Mesenchymal stem cell (in vitro differentiated cells and primary cell): ENCODE measurements at regions not wholly inside any gene's neighbourhood (a gene's known extent, or its start where the extent isn't known, plus 50 kb on each side); places are given as distances from the start of the nearest gene placed in this dataset.

ENCODE experiments used
- DNase-seq: peaks from one replicate; pipeline ENCODE4 v3.0.0-alpha.2; 2013
- H2AFZ ChIP-seq: one replicate; pipeline ENCODE4 v1.6.1; 2013; ENCODE audit warnings: low read depth, mild to moderate bottlenecking, control low read depth, inconsistent platforms, low read length, moderate library complexity
- H2AK5ac ChIP-seq: 2 replicates; pipeline ENCODE4 v1.6.1; 2013; ENCODE audit warnings: low read length, moderate library complexity, mild to moderate bottlenecking, inconsistent platforms; ENCODE audit not compliant: severe bottlenecking
- H2BK120ac ChIP-seq: one replicate; pipeline ENCODE4 v1.6.1; 2013; ENCODE audit warnings: low read depth, mild to moderate bottlenecking, inconsistent platforms, low read length, moderate library complexity
- H2BK12ac ChIP-seq, 2 experiments: one replicate each; pipeline ENCODE4 v1.6.1; 2013; ENCODE audit warnings: inconsistent platforms in 2 of 2, low read length in 2 of 2, mild to moderate bottlenecking in 2 of 2, moderate library complexity in 2 of 2, control low read depth in 1 of 2
- H2BK15ac ChIP-seq: one replicate; pipeline ENCODE4 v1.6.1; 2013; ENCODE audit warnings: mild to moderate bottlenecking, low read depth, inconsistent platforms; ENCODE audit not compliant: poor library complexity, severe bottlenecking
- H2BK5ac ChIP-seq: 2 replicates; pipeline ENCODE4 v1.6.1; 2013; ENCODE audit warnings: low read depth, mild to moderate bottlenecking, low read length, control low read depth, inconsistent platforms; ENCODE audit not compliant: poor library complexity, severe bottlenecking
- H3K14ac ChIP-seq, 2 experiments: one replicate each; pipeline ENCODE4 v1.6.1; 2013; ENCODE audit warnings: inconsistent platforms in 2 of 2, low read length in 2 of 2, control low read depth in 1 of 2, mild to moderate bottlenecking in 1 of 2, moderate library complexity in 1 of 2
- H3K18ac ChIP-seq, 2 experiments: one replicate each; pipeline ENCODE4 v1.6.1; 2013; ENCODE audit warnings: inconsistent platforms in 2 of 2, low read length in 2 of 2, control low read depth in 1 of 2, low read depth in 1 of 2, mild to moderate bottlenecking in 1 of 2
- H3K23ac ChIP-seq, 2 experiments: one replicate each; pipeline ENCODE4 v1.6.1; 2013; ENCODE audit warnings: inconsistent platforms in 2 of 2, low read length in 2 of 2, mild to moderate bottlenecking in 2 of 2, moderate library complexity in 2 of 2, control low read depth in 1 of 2
- H3K27ac ChIP-seq: 2 replicates; pipeline ENCODE4 v1.5.1; 2013; ENCODE audit warnings: mild to moderate bottlenecking, moderate library complexity, low read length, control low read depth, inconsistent platforms; ENCODE audit not compliant: poor library complexity, severe bottlenecking
- H3K27me3 ChIP-seq, 2 experiments: 2 replicates each; pipeline versions ENCODE4 v1.6.1 to v1.7.0; 2013; ENCODE audit warnings: low read length in 2 of 2, mild to moderate bottlenecking in 2 of 2, moderate library complexity in 2 of 2, control low read depth in 1 of 2, inconsistent platforms in 1 of 2; ENCODE audit not compliant: control insufficient read depth in 1 of 2, insufficient read depth in 1 of 2
- H3K36me3 ChIP-seq, 2 experiments: 2 replicates each; pipeline versions ENCODE4 v1.6.1 to v1.7.0; 2013; ENCODE audit warnings: low read length in 2 of 2, control low read depth in 1 of 2, inconsistent platforms in 1 of 2, low read depth in 1 of 2, mild to moderate bottlenecking in 1 of 2; ENCODE audit not compliant: insufficient read depth in 2 of 2, control insufficient read depth in 1 of 2
- H3K4ac ChIP-seq, 2 experiments: one replicate each; pipeline ENCODE4 v1.6.1; 2013; ENCODE audit warnings: inconsistent platforms in 2 of 2, low read length in 2 of 2, mild to moderate bottlenecking in 2 of 2, moderate library complexity in 2 of 2, control low read depth in 1 of 2, low read depth in 1 of 2
- H3K4me1 ChIP-seq: 2 replicates; pipeline ENCODE4 v1.6.1; 2013; ENCODE audit warnings: low read depth, low read length, control low read depth; ENCODE audit not compliant: control insufficient read depth, insufficient read depth
- H3K4me2 ChIP-seq: 2 replicates; pipeline ENCODE4 v1.6.1; 2013; ENCODE audit warnings: low read length, mild to moderate bottlenecking, inconsistent platforms; ENCODE audit not compliant: poor library complexity, severe bottlenecking
- H3K4me3 ChIP-seq, 2 experiments: 2 replicates each; pipeline versions ENCODE4 v1.5.1 to v1.7.0; 2013; ENCODE audit warnings: low read length in 2 of 2, mild to moderate bottlenecking in 2 of 2, control low read depth in 1 of 2, low read depth in 1 of 2; ENCODE audit not compliant: insufficient read depth in 1 of 2
- H3K79me1 ChIP-seq: replicated peaks from 2 replicates; pipeline ENCODE4 v1.6.1; 2013; ENCODE audit warnings: mild to moderate bottlenecking, control low read depth, low read length, inconsistent platforms; ENCODE audit not compliant: poor library complexity, severe bottlenecking
- H3K9ac ChIP-seq: 2 replicates; pipeline ENCODE4 v1.7.0; 2013; ENCODE audit warnings: mild to moderate bottlenecking, low read length, moderate library complexity
- H3K9me3 ChIP-seq: 2 replicates; pipeline ENCODE4 v1.7.0; 2013; ENCODE audit warnings: mild to moderate bottlenecking, low read length; ENCODE audit not compliant: control insufficient read depth
- H4K8ac ChIP-seq: one replicate; pipeline ENCODE4 v1.6.1; 2013; ENCODE audit warnings: inconsistent platforms, mild to moderate bottlenecking, low read length, moderate library complexity
- H4K91ac ChIP-seq: one replicate; pipeline ENCODE4 v1.6.1; 2013; ENCODE audit warnings: mild to moderate bottlenecking, low read length, inconsistent platforms
- WGBS: methylation state at CpG from one replicate; pipeline ENCODE4 v1.1.7; 2013; ENCODE audit warnings: mixed read lengths; 5-methylcytosine and 5-hydroxymethylcytosine counted together

- no peak overlapping the region for H2BK15ac ChIP-seq
- H3K14ac ChIP-seq = no peak overlapping the region
- 66% methylated on average over 21 of the region's 21 CpGs for WGBS
Observed at GRCh38 chr22:47367993-47368945, 605.8 kb downstream of the TBC1D22A start.

GRCh38 chr22:47367107-47367690 is 604.7 kb downstream of the TBC1D22A start:
- Histone ChIP-seq H2AK5ac (no peak overlapping the region), H2AFZ (no peak overlapping the region), H3K4me3 (no peak overlapping the region), H4K8ac (no peak overlapping the region), H3K4me2 (no peak overlapping the region), H3K36me3 (no peaks in the 10 kb centered on the region), H3K23ac (no peak overlapping the region), H3K18ac (no peak overlapping the region), H3K4ac (no peak overlapping the region), H2BK15ac (no peak overlapping the region), H3K9me3 (no peaks in the 10 kb centered on the region), H3K4me1 (no peaks in the 10 kb centered on the region), H3K14ac (no peak overlapping the region), H3K27ac (no peak overlapping the region), H4K91ac (no peak overlapping the region), H2BK5ac (no peak overlapping the region), H3K27me3 (peaks cover 0 to 30% of the 10 kb centered on the region in 2 experiments), H2BK120ac (no peak overlapping the region), H2BK12ac (no peak overlapping the region), H3K79me1 (no peaks in the 10 kb centered on the region), H3K9ac (no peak overlapping the region)
- DNase-seq = no peak
- WGBS = 42% methylated on average over 7 of the region's 7 CpGs

More at GRCh38 chr22:47367993-47368945, 605.8 kb downstream of the TBC1D22A start:
- Histone ChIP-seq H4K8ac (no peak overlapping the region), H2BK120ac (no peak overlapping the region), H3K4me2 (no peak overlapping the region), H3K18ac (no peak overlapping the region), H3K4me1 (no peaks in the 10 kb centered on the region), H2AK5ac (no peak overlapping the region), H3K27ac (no peak overlapping the region), H3K23ac (no peak overlapping the region), H3K79me1 (no peaks in the 10 kb centered on the region), H3K36me3 (no peaks in the 10 kb centered on the region), H3K9ac (no peak overlapping the region), H3K9me3 (no peaks in the 10 kb centered on the region), H2BK5ac (no peak overlapping the region), H3K27me3 (peaks cover 0 to 40% of the 10 kb centered on the region in 2 experiments), H3K4ac (no peak overlapping the region), H4K91ac (no peak overlapping the region), H2BK12ac (no peak overlapping the region), H2AFZ (no peak overlapping the region), H3K4me3 (no peak overlapping the region)
- DNase-seq = no peak

GRCh38 chr22:47366026-47366767 is 603.7 kb downstream of the TBC1D22A start:
- no peak overlapping the region for H2AK5ac ChIP-seq
- H2BK5ac ChIP-seq = no peak overlapping the region
- WGBS = 65% methylated on average over 15 of the region's 17 CpGs
- H3K4me3 ChIP-seq = no peak overlapping the region
- no peak overlapping the region for H2BK120ac ChIP-seq
- H3K4ac ChIP-seq = no peak overlapping the region
- no peaks in the 10 kb centered on the region for H3K79me1 ChIP-seq
- no peak overlapping the region for H3K4me2 ChIP-seq
- H3K27ac ChIP-seq = no peak overlapping the region
- no peak overlapping the region for H2BK15ac ChIP-seq
- H3K9ac ChIP-seq = no peak overlapping the region
- no peak overlapping the region for H3K14ac ChIP-seq
- H3K23ac ChIP-seq = no peak overlapping the region
- H4K8ac ChIP-seq = no peak overlapping the region
- peaks cover 3% of the 10 kb centered on the region for H3K9me3 ChIP-seq
- DNase-seq = no peak
- H2BK12ac ChIP-seq = no peak overlapping the region
- no peak overlapping the region for H4K91ac ChIP-seq
- no peaks in the 10 kb centered on the region for H3K36me3 ChIP-seq
- no peaks in the 10 kb centered on the region for H3K4me1 ChIP-seq
- no peak overlapping the region for H2AFZ ChIP-seq
- no peak overlapping the region for H3K18ac ChIP-seq
- H3K27me3 ChIP-seq = peaks cover 0 to 26% of the 10 kb centered on the region in 2 experiments

GRCh38 chr22:47361247-47361646 is 598.8 kb downstream of the TBC1D22A start:
- Histone ChIP-seq H2AFZ (no peak overlapping the region), H2BK5ac (no peak overlapping the region), H3K4me3 (no peak overlapping the region), H4K8ac (no peak overlapping the region), H4K91ac (no peak overlapping the region), H3K23ac (no peak overlapping the region), H2BK12ac (no peak overlapping the region), H3K27me3 (peaks cover 0 to 27% of the 10 kb centered on the region in 2 experiments), H3K18ac (no peak overlapping the region), H2BK120ac (no peak overlapping the region), H2AK5ac (no peak overlapping the region), H3K4me2 (no peak overlapping the region), H3K14ac (no peak overlapping the region), H2BK15ac (no peak overlapping the region), H3K4me1 (no peaks in the 10 kb centered on the region), H3K79me1 (no peaks in the 10 kb centered on the region), H3K27ac (no peak overlapping the region), H3K9ac (no peak overlapping the region), H3K9me3 (peaks cover 3% of the 10 kb centered on the region), H3K36me3 (no peaks in the 10 kb centered on the region), H3K4ac (no peak overlapping the region)
- 100% methylated on average over 1 of the region's 3 CpGs for WGBS
- DNase-seq = no peak
